ENCODE measurements at regions not wholly inside any gene's neighbourhood (a gene's known extent, or its start where the extent isn't known, plus 50 kb on each side); places are given as distances from the start of the nearest gene placed in this dataset.

GRCh38 chr20:40807821-40808170 is 118.8 kb upstream of the MAFB start:
- peaks cover 0 to 20% (median 0%) of the 10 kb centered on the region in 3 donors for H3K27me3 ChIP-seq
- no peaks in the 10 kb centered on the region for H3K36me3 ChIP-seq
- H3K27ac ChIP-seq: no peak overlapping the region
- WGBS, 2 donors: 75 to 82% methylated on average over 2 of the region's 2 CpGs
- no peaks in the 10 kb centered on the region for H3K4me1 ChIP-seq
- H3K4me3 ChIP-seq: no peak overlapping the region
- TF ChIP-seq POLR2A (IDR thresholded peaks at IDR 0.05): no peak
- no peak for DNase-seq
- intact Hi-C loops (cut with DNase I): no loop called here
- no peaks in the 10 kb centered on the region for H3K9me3 ChIP-seq

- Histone ChIP-seq H3K27ac (no peak overlapping the region), H3K9me3 (no peaks in the 10 kb centered on the region), H3K27me3 (peaks cover 0 to 19% (median 0%) of the 10 kb centered on the region in 3 donors), H3K4me1 (no peaks in the 10 kb centered on the region), H3K4me3 (no peak overlapping the region), H3K36me3 (no peaks in the 10 kb centered on the region)
- 81% methylated on average over 6 of the region's 6 CpGs for WGBS, 2 donors
- TF ChIP-seq POLR2AphosphoS5 (IDR thresholded peaks at IDR 0.05) (no peak), CTCF (IDR thresholded peaks at IDR 0.05) (no peak), POLR2A (IDR thresholded peaks at IDR 0.05) (no peak), EP300 (IDR thresholded peaks at IDR 0.05) (no peak)
- no peak for DNase-seq
- intact Hi-C loops (cut with DNase I): no loop called here
Observed at GRCh38 chr20:40808936-40809335, 119.9 kb upstream of the MAFB start.

GRCh38 chr20:40809361-40809760 is 120.3 kb upstream of the MAFB start:
- H3K36me3 ChIP-seq: no peaks in the 10 kb centered on the region
- no peak overlapping the region for H3K27ac ChIP-seq
- no peak for DNase-seq
- H3K27me3 ChIP-seq: peaks cover 0 to 16% (median 0%) of the 10 kb centered on the region in 3 donors
- H3K4me3 ChIP-seq: no peak overlapping the region
- no peaks in the 10 kb centered on the region for H3K9me3 ChIP-seq
- intact Hi-C loops (cut with DNase I): no loop called here
- no peaks in the 10 kb centered on the region for H3K4me1 ChIP-seq
- no peak for TF ChIP-seq POLR2AphosphoS5 (IDR thresholded peaks at IDR 0.05)
- no peak for TF ChIP-seq EP300 (IDR thresholded peaks at IDR 0.05)
- no peak for TF ChIP-seq POLR2A (IDR thresholded peaks at IDR 0.05)
- TF ChIP-seq CTCF (IDR thresholded peaks at IDR 0.05): no peak
- WGBS, 2 donors: 88 to 89% methylated on average over 5 of the region's 5 CpGs

GRCh38 chr20:40810332-40811000 is 121.4 kb upstream of the MAFB start:
- no peaks in the 10 kb centered on the region for H3K36me3 ChIP-seq
- H3K4me1 ChIP-seq: no peaks in the 10 kb centered on the region
- intact Hi-C loops (cut with DNase I): no loop called here
- no peak for TF ChIP-seq POLR2A (IDR thresholded peaks at IDR 0.05)
- TF ChIP-seq POLR2AphosphoS5 (IDR thresholded peaks at IDR 0.05): no peak
- no peak for TF ChIP-seq CTCF (IDR thresholded peaks at IDR 0.05)
- no peak for TF ChIP-seq EP300 (IDR thresholded peaks at IDR 0.05)
- no peak overlapping the region for H3K4me3 ChIP-seq
- no peak for DNase-seq
- no peaks in the 10 kb centered on the region for H3K9me3 ChIP-seq
- WGBS, 2 donors: 72 to 73% methylated on average over 5 of the region's 5 CpGs
- no peak overlapping the region for H3K27ac ChIP-seq
- peaks cover 0 to 13% (median 0%) of the 10 kb centered on the region in 3 donors for H3K27me3 ChIP-seq

- intact Hi-C loops (cut with DNase I): no loop called here
- WGBS, 2 donors: 90 to 92% methylated on average over 4 of the region's 4 CpGs
- H3K9me3 ChIP-seq: no peaks in the 10 kb centered on the region
Observed at GRCh38 chr20:40811004-40811403, 122.0 kb upstream of the MAFB start.

More at GRCh38 chr20:40811004-40811403, 122.0 kb upstream of the MAFB start:
- H3K27ac ChIP-seq: no peak overlapping the region
- no peak overlapping the region for H3K4me3 ChIP-seq
- TF ChIP-seq POLR2AphosphoS5 (IDR thresholded peaks at IDR 0.05) (no peak), EP300 (IDR thresholded peaks at IDR 0.05) (no peak), CTCF (IDR thresholded peaks at IDR 0.05) (no peak), POLR2A (IDR thresholded peaks at IDR 0.05) (no peak)
- no peaks in the 10 kb centered on the region for H3K36me3 ChIP-seq
- peaks cover 0 to 12% (median 0%) of the 10 kb centered on the region in 3 donors for H3K27me3 ChIP-seq
- DNase-seq: no peak
- H3K4me1 ChIP-seq: no peaks in the 10 kb centered on the region
